ENCODE measurements at regions not wholly inside any gene's neighbourhood (a gene's known extent, or its start where the extent isn't known, plus 50 kb on each side); places are given as distances from the start of the nearest gene placed in this dataset.

DNA sequence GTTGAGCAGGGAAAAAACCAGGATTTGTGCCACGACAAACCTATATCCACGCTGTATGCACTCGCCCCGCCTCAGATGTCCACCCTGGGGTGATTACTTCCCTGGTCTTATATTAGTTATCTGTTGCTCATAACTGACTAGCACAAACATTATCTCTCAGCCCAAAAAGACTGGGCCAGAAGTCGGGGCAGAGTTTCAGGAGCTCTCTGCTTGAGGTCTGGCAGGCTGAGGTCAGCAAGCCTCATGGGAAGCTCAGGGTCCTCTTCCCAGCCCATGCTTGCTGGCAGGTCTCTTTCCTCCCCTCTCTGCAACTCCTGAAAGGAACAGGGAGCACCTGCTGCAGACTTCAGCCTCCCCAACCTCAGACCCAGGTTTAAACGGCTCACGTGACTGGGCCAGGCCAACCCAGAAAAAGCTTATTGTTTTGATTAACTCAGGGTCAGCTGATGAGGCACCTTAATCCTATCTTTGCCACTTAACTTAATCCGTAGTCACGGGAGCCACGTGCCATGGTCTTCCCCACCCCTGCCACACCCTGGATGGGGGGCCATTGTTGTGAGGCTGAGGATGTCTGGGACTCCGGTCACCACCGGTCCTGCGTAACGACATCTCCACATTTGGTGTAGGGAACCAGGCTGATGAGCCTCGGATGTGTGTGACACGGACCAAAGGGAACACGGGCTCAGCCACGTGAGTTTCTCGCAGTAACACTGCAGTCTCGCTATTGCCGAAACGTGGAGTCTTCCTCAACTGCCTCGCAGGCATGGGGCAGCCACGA lies 123.7 kb upstream of the IRX4 start:
- Histone ChIP-seq H4K20me1 (ENCODE audit: insufficient read depth, low read length) (no peaks in the 10 kb centered on the region), H3K79me2 (ENCODE audit: insufficient read depth, low read length) (no peaks in the 10 kb centered on the region), H3K9me3 (ENCODE audit: insufficient read depth, low read length, severe bottlenecking) (no peaks in the 10 kb centered on the region), H2AFZ (ENCODE audit: low read depth, low read length) (no peak overlapping the region), H3K9ac (ENCODE audit: low read depth, low read length) (no peak overlapping the region), H3K4me1 (ENCODE audit: insufficient read depth, low read length) (peaks cover 23% of the 10 kb centered on the region), H3K27ac (ENCODE audit: low read length) (no peak overlapping the region), H3K4me3 (ENCODE audit: low read depth in 1 of 2, low read length in 2 of 2) (no peak overlapping the region), H3K27me3 (ENCODE audit: insufficient read depth, low read length, poor library complexity) (no peaks in the 10 kb centered on the region), H3K36me3 (ENCODE audit: insufficient read depth, low read length) (no peaks in the 10 kb centered on the region), H3K4me2 (ENCODE audit: insufficient read depth, low read length) (no peak overlapping the region)
- no peak for ATAC-seq (ENCODE audit: insufficient read depth, low read depth)
- no peak for TF ChIP-seq EZH2 (IDR thresholded peaks at IDR 0.05; ENCODE audit: borderline replicate concordance, low read depth, low read length, severe bottlenecking)
- TF ChIP-seq, protein P1, sequence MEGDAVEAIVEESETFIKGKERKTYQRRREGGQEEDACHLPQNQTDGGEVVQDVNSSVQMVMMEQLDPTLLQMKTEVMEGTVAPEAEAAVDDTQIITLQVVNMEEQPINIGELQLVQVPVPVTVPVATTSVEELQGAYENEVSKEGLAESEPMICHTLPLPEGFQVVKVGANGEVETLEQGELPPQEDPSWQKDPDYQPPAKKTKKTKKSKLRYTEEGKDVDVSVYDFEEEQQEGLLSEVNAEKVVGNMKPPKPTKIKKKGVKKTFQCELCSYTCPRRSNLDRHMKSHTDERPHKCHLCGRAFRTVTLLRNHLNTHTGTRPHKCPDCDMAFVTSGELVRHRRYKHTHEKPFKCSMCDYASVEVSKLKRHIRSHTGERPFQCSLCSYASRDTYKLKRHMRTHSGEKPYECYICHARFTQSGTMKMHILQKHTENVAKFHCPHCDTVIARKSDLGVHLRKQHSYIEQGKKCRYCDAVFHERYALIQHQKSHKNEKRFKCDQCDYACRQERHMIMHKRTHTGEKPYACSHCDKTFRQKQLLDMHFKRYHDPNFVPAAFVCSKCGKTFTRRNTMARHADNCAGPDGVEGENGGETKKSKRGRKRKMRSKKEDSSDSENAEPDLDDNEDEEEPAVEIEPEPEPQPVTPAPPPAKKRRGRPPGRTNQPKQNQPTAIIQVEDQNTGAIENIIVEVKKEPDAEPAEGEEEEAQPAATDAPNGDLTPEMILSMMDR (IDR thresholded peaks at IDR 0.05; ENCODE audit: borderline replicate concordance, extremely low read depth, low read length, poor library complexity, severe bottlenecking), result no peak
- no peak for DNase-seq

DNA sequence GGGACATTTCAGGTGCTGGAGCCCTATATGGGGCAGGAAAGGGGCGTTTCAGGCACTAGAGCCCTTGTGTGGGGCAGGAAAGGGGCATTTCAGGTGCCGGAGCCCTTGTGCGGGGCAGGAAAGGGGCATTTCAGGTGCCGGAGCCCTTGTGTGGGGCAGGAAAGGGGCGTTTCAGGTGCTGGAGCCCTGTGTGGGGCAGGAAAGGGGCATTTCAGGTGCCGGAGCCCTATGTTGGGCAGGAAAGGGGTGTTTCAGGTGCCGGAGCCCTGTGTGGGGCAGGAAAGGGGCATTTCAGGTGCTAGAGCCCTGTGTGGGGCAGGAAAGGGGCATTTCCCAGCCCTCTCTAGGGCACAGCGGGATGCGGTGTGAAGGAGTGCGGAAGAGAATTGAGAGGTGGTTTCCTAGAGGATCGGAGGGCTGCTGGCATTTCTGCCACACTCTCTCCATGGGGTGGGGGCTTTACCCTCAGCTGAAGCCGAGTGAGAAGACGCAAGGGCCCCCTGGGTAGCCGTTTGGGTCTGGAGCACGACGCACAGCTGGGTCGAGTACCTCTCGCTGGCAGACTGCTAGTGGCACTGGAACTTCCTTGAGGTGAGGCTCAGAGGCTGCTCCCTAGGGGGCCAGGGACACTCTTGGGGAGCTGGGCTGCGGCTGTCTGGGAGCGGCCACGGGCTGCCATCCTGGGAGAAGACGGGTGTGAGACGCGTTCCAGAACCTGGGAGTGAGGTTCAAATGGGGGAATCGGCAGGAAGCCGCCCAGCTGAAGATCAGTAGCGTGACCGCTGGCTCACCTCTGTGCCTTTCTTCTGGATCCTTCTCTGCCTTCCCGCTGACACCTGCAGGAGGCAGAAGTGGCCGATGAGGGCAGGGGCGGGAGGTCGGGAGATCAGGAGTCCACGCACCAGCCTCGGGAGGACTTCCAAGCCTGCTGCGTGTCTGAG lies 122.6 kb upstream of the IRX4 start:
- Histone ChIP-seq H4K20me1 (ENCODE audit: insufficient read depth, low read length) (no peaks in the 10 kb centered on the region), H3K9ac (ENCODE audit: low read depth, low read length) (no peak overlapping the region), H3K27me3 (ENCODE audit: insufficient read depth, low read length, poor library complexity) (no peaks in the 10 kb centered on the region), H3K4me2 (ENCODE audit: insufficient read depth, low read length) (no peak overlapping the region), H3K27ac (ENCODE audit: low read length) (no peak overlapping the region), H3K36me3 (ENCODE audit: insufficient read depth, low read length) (no peaks in the 10 kb centered on the region), H3K79me2 (ENCODE audit: insufficient read depth, low read length) (no peaks in the 10 kb centered on the region), H3K4me1 (ENCODE audit: insufficient read depth, low read length) (peaks cover 28% of the 10 kb centered on the region), H2AFZ (ENCODE audit: low read depth, low read length) (no peak overlapping the region), H3K4me3 (ENCODE audit: low read depth in 1 of 2, low read length in 2 of 2) (no peak overlapping the region), H3K9me3 (ENCODE audit: insufficient read depth, low read length, severe bottlenecking) (no peaks in the 10 kb centered on the region)
- no peak for TF ChIP-seq EZH2 (IDR thresholded peaks at IDR 0.05; ENCODE audit: borderline replicate concordance, low read depth, low read length, severe bottlenecking)
- TF ChIP-seq, protein P1 (IDR thresholded peaks at IDR 0.05; ENCODE audit: borderline replicate concordance, extremely low read depth, low read length, poor library complexity, severe bottlenecking), result no peak
- no peak for DNase-seq
- ATAC-seq (ENCODE audit: insufficient read depth, low read depth), result no peak

DNA sequence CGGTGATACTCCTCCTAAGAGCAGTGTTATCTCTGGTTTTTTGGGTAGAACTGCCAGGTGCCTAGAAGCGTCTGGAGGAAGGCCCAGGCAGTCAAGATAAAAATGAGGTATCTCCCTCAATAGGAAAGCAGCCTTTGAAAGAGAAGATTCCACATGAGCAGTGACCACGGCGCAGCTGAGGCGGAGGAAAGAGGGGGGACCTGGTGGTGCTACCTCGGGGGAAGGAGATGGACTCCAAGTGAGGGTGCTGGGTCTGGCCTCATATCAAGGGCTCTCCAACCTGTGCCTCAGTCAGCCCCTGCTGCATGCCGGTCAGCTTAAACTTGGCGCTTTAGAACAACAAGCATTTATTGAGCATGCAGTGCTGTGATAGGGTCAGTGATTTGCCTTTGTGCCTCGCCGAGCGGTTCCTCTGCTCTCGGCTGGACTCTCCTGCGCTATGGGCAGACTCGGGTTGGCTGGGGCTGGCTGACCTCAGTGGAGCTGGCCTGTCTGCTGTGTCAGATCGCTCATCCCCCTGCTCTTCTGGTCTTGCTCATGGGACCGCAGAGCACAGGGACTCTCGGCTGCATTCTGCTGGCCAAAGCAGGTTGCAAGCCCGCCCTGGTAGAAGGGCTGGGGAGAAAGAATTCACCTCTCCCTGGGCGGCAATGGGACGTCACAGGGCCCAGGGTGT lies 121.1 kb upstream of the IRX4 start:
- DNase-seq, result no peak

More for the DNA sequence above, 121.1 kb upstream of the IRX4 start:
- Histone ChIP-seq H3K9ac (ENCODE audit: low read depth, low read length) (no peak overlapping the region), H3K79me2 (ENCODE audit: insufficient read depth, low read length) (no peaks in the 10 kb centered on the region), H3K9me3 (ENCODE audit: insufficient read depth, low read length, severe bottlenecking) (no peaks in the 10 kb centered on the region), H3K4me2 (ENCODE audit: insufficient read depth, low read length) (no peak overlapping the region), H2AFZ (ENCODE audit: low read depth, low read length) (no peak overlapping the region), H4K20me1 (ENCODE audit: insufficient read depth, low read length) (no peaks in the 10 kb centered on the region), H3K36me3 (ENCODE audit: insufficient read depth, low read length) (no peaks in the 10 kb centered on the region), H3K4me3 (ENCODE audit: low read depth in 1 of 2, low read length in 2 of 2) (no peak overlapping the region), H3K27me3 (ENCODE audit: insufficient read depth, low read length, poor library complexity) (no peaks in the 10 kb centered on the region), H3K4me1 (ENCODE audit: insufficient read depth, low read length) (peaks cover 17% of the 10 kb centered on the region), H3K27ac (ENCODE audit: low read length) (no peak overlapping the region)
- no peak for ATAC-seq (ENCODE audit: insufficient read depth, low read depth)
- TF ChIP-seq EZH2 (IDR thresholded peaks at IDR 0.05; ENCODE audit: borderline replicate concordance, low read depth, low read length, severe bottlenecking), result no peak
- TF ChIP-seq, protein P1 (IDR thresholded peaks at IDR 0.05; ENCODE audit: borderline replicate concordance, extremely low read depth, low read length, poor library complexity, severe bottlenecking), result no peak

All from DND-41 (cell line).